T-cell (primary cell): ENCODE measurements at regions not wholly inside any gene's neighbourhood (a gene's known extent, or its start where the extent isn't known, plus 50 kb on each side); places are given as distances from the start of the nearest gene placed in this dataset.

Experiments
- ATAC-seq, 4 experiments: fragments of 200-7000 bp in 3 of 4; fragments of 150-1000 bp in 1 of 4; cut with Tn5 transposase; replicated peaks in 1 of 4; 1 replicate in 3 of 4; 2 replicates in 1 of 4; pipeline ENCODE4 v1.10.0; 2021; ENCODE audit warnings: moderate library complexity in 3 of 4, mild to moderate bottlenecking in 2 of 4, moderate number of reproducible peaks in 1 of 4
- CTCF ChIA-PET, 2 donors: fragments of 300-600 bp; sonication (Branson Sonifier 250); formaldehyde crosslinking; loops; one replicate each; lab custom pipeline; 2022; ENCODE audit warnings: antibody characterized with exemption in 2 of 2; lab: Charles Lee
- POLR2A ChIA-PET, 2 donors: fragments of 300-600 bp; sonication (Branson Sonifier 250); formaldehyde crosslinking; loops; one replicate each; lab custom pipeline; 2022; ENCODE audit warnings: antibody characterized with exemption in 2 of 2; lab: Charles Lee
- DNase-seq, 35 experiments: peaks; one replicate each; pipeline versions ENCODE4 v3.0.0 to v3.0.0-alpha.2; 2013 to 2023
- H3K27ac ChIP-seq: one replicate; pipeline ENCODE4 v1.5.1; 2013; ENCODE audit warnings: low read length
- H3K27me3 ChIP-seq, 2 experiments: replicated peaks in 1 of 2; 1 replicate in 1 of 2; 2 replicates in 1 of 2; pipeline versions ENCODE4 v1.6.1 to v1.7.0; 2013; ENCODE audit warnings: low read length in 1 of 2, mixed read lengths in 1 of 2; ENCODE audit not compliant: control insufficient read depth in 2 of 2, insufficient read depth in 2 of 2; ENCODE audit errors: extremely low read depth in 1 of 2
- H3K36me3 ChIP-seq, 2 donors: 1 replicate in 1 of 2; 2 replicates in 1 of 2; pipeline versions ENCODE4 v1.6.1 to v1.7.0; 2013; ENCODE audit warnings: low read length in 1 of 2; ENCODE audit not compliant: control insufficient read depth in 2 of 2, insufficient read depth in 1 of 2; ENCODE audit errors: extremely low read depth in 1 of 2
- H3K4me1 ChIP-seq, 2 experiments: 1 replicate in 1 of 2; 2 replicates in 1 of 2; pipeline versions ENCODE4 v1.6.1 to v1.7.0; 2013; ENCODE audit warnings: low read length in 2 of 2, mixed read lengths in 1 of 2; ENCODE audit not compliant: insufficient read depth in 2 of 2, control insufficient read depth in 1 of 2; ENCODE audit errors: extremely low read depth in 1 of 2
- H3K4me3 ChIP-seq, 2 donors: 1 replicate in 1 of 2; 2 replicates in 1 of 2; pipeline versions ENCODE4 v1.5.1 to v1.7.0; 2013; ENCODE audit warnings: mild to moderate bottlenecking in 2 of 2, low read length in 1 of 2, moderate library complexity in 1 of 2; ENCODE audit not compliant: control insufficient read depth in 1 of 2; ENCODE audit errors: extremely low read depth in 1 of 2
- H3K9me3 ChIP-seq: 2 replicates; pipeline ENCODE4 v1.7.0; 2013
- H3K27ac Mint-ChIP-seq, 2 donors: one replicate each; pipeline ENCODE4 v1.8.0; 2020 to 2021; ENCODE audit warnings: mild to moderate bottlenecking in 2 of 2, mixed read lengths in 2 of 2
- H3K27me3 Mint-ChIP-seq, 2 donors: one replicate each; pipeline ENCODE4 v1.8.0; 2021 to 2022; ENCODE audit warnings: mixed read lengths in 2 of 2
- H3K36me3 Mint-ChIP-seq: one replicate; pipeline ENCODE4 v1.8.0; 2021; ENCODE audit warnings: mixed read lengths
- H3K4me1 Mint-ChIP-seq, 3 donors: one replicate each; pipeline ENCODE4 v1.8.0; 2020 to 2022; ENCODE audit warnings: mixed read lengths in 3 of 3, mild to moderate bottlenecking in 1 of 3
- H3K4me3 Mint-ChIP-seq, 3 donors: one replicate each; pipeline ENCODE4 v1.8.0; 2020 to 2022; ENCODE audit warnings: mild to moderate bottlenecking in 3 of 3, mixed read lengths in 3 of 3, moderate library complexity in 3 of 3
- H3K9me3 Mint-ChIP-seq, 3 donors: one replicate each; pipeline ENCODE4 v1.8.0; 2020 to 2022; ENCODE audit warnings: mixed read lengths in 3 of 3
- WGBS: methylation state at CpG from one replicate; pipeline ENCODE4 v1.1.5; 2013; ENCODE audit warnings: missing lambda C conversion rate; ENCODE audit not compliant: insufficient coverage; 5-methylcytosine and 5-hydroxymethylcytosine counted together

GRCh38 chr7:32228601-32229000 lies 158.4 kb upstream of the PDE1C start:
- no peaks in the 10 kb centered on the region for H3K36me3 Mint-ChIP-seq
- ChIA-PET POLR2A (no interaction called here), CTCF (no interaction called here)
- Histone ChIP-seq H3K36me3 (no peaks in the 10 kb centered on the region), H3K27ac (no peak overlapping the region), H3K4me1 (no peaks in the 10 kb centered on the region), H3K9me3 (no peaks in the 10 kb centered on the region), H3K27me3 (peaks cover 0 to 9% of the 10 kb centered on the region in 2 experiments), H3K4me3 (no peak overlapping the region)
- WGBS: 100% methylated on average over 1 of the region's 2 CpGs
- no peak for DNase-seq
- no peaks in the 10 kb centered on the region for H3K4me1 Mint-ChIP-seq
- peaks cover 0 to 2% of the 10 kb centered on the region in 2 donors for H3K27me3 Mint-ChIP-seq
- H3K4me3 Mint-ChIP-seq: no peak overlapping the region
- peaks cover 0 to 11% (median 0%) of the 10 kb centered on the region in 3 donors for H3K9me3 Mint-ChIP-seq
- H3K27ac Mint-ChIP-seq: no peak overlapping the region
- ATAC-seq: no peak

- Mint-ChIP-seq H3K27ac (no peak overlapping the region), H3K36me3 (no peaks in the 10 kb centered on the region), H3K4me3 (no peak overlapping the region), H3K9me3 (peaks cover 0 to 11% (median 0%) of the 10 kb centered on the region in 3 donors), H3K27me3 (peaks cover 2 to 4% of the 10 kb centered on the region in 2 donors), H3K4me1 (no peaks in the 10 kb centered on the region)
- Histone ChIP-seq H3K9me3 (no peaks in the 10 kb centered on the region), H3K36me3 (no peaks in the 10 kb centered on the region), H3K27me3 (peaks cover 0 to 9% of the 10 kb centered on the region in 2 experiments), H3K4me1 (no peaks in the 10 kb centered on the region), H3K27ac (no peak overlapping the region), H3K4me3 (no peak overlapping the region)
- ChIA-PET CTCF (no interaction called here), POLR2A (no interaction called here)
- WGBS: no CpG with 5 or more reads among the region's 1 CpG
- no peak for ATAC-seq
- no peak for DNase-seq
Measured at GRCh38 chr7:32227746-32228145, 157.5 kb upstream of the PDE1C start.

GRCh38 chr7:32224276-32224675 lies 154.1 kb upstream of the PDE1C start:
- no peak for DNase-seq
- H3K9me3 ChIP-seq: no peaks in the 10 kb centered on the region
- H3K4me3 ChIP-seq: no peak overlapping the region
- Mint-ChIP-seq H3K9me3 (peaks cover 0 to 8% (median 0%) of the 10 kb centered on the region in 3 donors), H3K36me3 (no peaks in the 10 kb centered on the region), H3K27me3 (peaks cover 2 to 6% of the 10 kb centered on the region in 2 donors), H3K4me1 (no peaks in the 10 kb centered on the region), H3K27ac (no peak overlapping the region), H3K4me3 (no peak overlapping the region)
- no peaks in the 10 kb centered on the region for H3K4me1 ChIP-seq
- no peaks in the 10 kb centered on the region for H3K36me3 ChIP-seq
- WGBS: no CpG with 5 or more reads among the region's 5 CpGs
- ChIA-PET CTCF (no interaction called here), POLR2A (no interaction called here)
- no peak for ATAC-seq
- no peak overlapping the region for H3K27ac ChIP-seq
- H3K27me3 ChIP-seq: peaks cover 0 to 3% of the 10 kb centered on the region in 2 experiments

- H3K4me3 ChIP-seq: no peak overlapping the region
- no peaks in the 10 kb centered on the region for H3K9me3 ChIP-seq
- H3K27ac ChIP-seq: no peak overlapping the region
- Mint-ChIP-seq H3K27me3 (peaks cover 2 to 6% of the 10 kb centered on the region in 2 donors), H3K27ac (no peak overlapping the region), H3K4me1 (no peaks in the 10 kb centered on the region), H3K36me3 (no peaks in the 10 kb centered on the region), H3K9me3 (peaks cover 0 to 8% (median 0%) of the 10 kb centered on the region in 3 donors), H3K4me3 (no peak overlapping the region)
- DNase-seq (no peak), ATAC-seq (no peak)
- 88% methylated on average over 5 of the region's 8 CpGs for WGBS
- H3K36me3 ChIP-seq: no peaks in the 10 kb centered on the region
- H3K27me3 ChIP-seq: peaks cover 0 to 3% of the 10 kb centered on the region in 2 experiments
- H3K4me1 ChIP-seq: no peaks in the 10 kb centered on the region
- ChIA-PET CTCF (no interaction called here), POLR2A (interaction anchor here in 1 of 2 donors (0.6 kb wide), 1 partner anchor 12 kb away, joined by 4 read pairs; no protein-coding TSS in a partner anchor)
Measured at GRCh38 chr7:32223721-32224120, 153.5 kb upstream of the PDE1C start.

GRCh38 chr7:32223071-32223650 lies 153.0 kb upstream of the PDE1C start:
- Mint-ChIP-seq H3K27ac (no peak overlapping the region), H3K36me3 (no peaks in the 10 kb centered on the region), H3K4me3 (no peak overlapping the region), H3K4me1 (no peaks in the 10 kb centered on the region), H3K27me3 (peaks cover 2 to 6% of the 10 kb centered on the region in 2 donors), H3K9me3 (peaks cover 0 to 8% (median 0%) of the 10 kb centered on the region in 3 donors)
- whole genome bisulfite sequencing: 91% methylated on average over 6 of the region's 6 CpGs
- ChIA-PET CTCF (no interaction called here), POLR2A (interaction anchor here in 1 of 2 donors (0.6 kb wide), 1 partner anchor 11 kb away, joined by 4 read pairs; no protein-coding TSS in a partner anchor)
- Histone ChIP-seq H3K4me3 (no peak overlapping the region), H3K27ac (no peak overlapping the region), H3K9me3 (no peaks in the 10 kb centered on the region), H3K4me1 (no peaks in the 10 kb centered on the region), H3K27me3 (peaks cover 0 to 3% of the 10 kb centered on the region in 2 experiments), H3K36me3 (no peaks in the 10 kb centered on the region)
- ATAC-seq: no peak
- DNase-seq: no peak

GRCh38 chr7:32222251-32222900 lies 152.2 kb upstream of the PDE1C start:
- Mint-ChIP-seq H3K36me3 (no peaks in the 10 kb centered on the region), H3K27me3 (peaks cover 2 to 6% of the 10 kb centered on the region in 2 donors), H3K4me1 (no peaks in the 10 kb centered on the region), H3K27ac (no peak overlapping the region), H3K9me3 (peaks cover 0 to under 1% (median 0%) of the 10 kb centered on the region in 3 donors), H3K4me3 (no peak overlapping the region)
- no peaks in the 10 kb centered on the region for H3K36me3 ChIP-seq
- WGBS: 60% methylated on average over 4 of the region's 4 CpGs
- no peaks in the 10 kb centered on the region for H3K9me3 ChIP-seq
- POLR2A ChIA-PET: no interaction called here
- H3K27ac ChIP-seq: no peak overlapping the region
- peaks cover 0 to 3% of the 10 kb centered on the region in 2 experiments for H3K27me3 ChIP-seq
- H3K4me1 ChIP-seq: no peaks in the 10 kb centered on the region
- no peak for DNase-seq
- CTCF ChIA-PET: interaction anchor here in 1 of 2 donors (0.9 kb wide), 1 partner anchor 10 kb away, joined by 4 read pairs; no protein-coding TSS in a partner anchor
- H3K4me3 ChIP-seq: no peak overlapping the region
- ATAC-seq: peak in 1 of 4 experiments; percentile 24
